ENCODE measurements at regions not wholly inside any gene's neighbourhood (a gene's known extent, or its start where the extent isn't known, plus 50 kb on each side); places are given as distances from the start of the nearest gene placed in this dataset.

- H3K36me3 ChIP-seq (ENCODE audit: control insufficient read depth, insufficient read depth, low read length), result no peaks in the 10 kb centered on the region
- H3K9me3 ChIP-seq (ENCODE audit: control insufficient read depth, low read length), result no peaks in the 10 kb centered on the region
- no peaks in the 10 kb centered on the region for H3K27me3 ChIP-seq (ENCODE audit: control insufficient read depth, insufficient read depth, low read length)
- no peaks in the 10 kb centered on the region for H3K79me2 ChIP-seq
- H3K4me3 ChIP-seq (ENCODE audit: low read depth, low read length), result no peak overlapping the region
- no peaks in the 10 kb centered on the region for H3K4me1 ChIP-seq
- no peak overlapping the region for H3K9ac ChIP-seq
- H3K4me2 ChIP-seq (ENCODE audit: low read length), result no peak overlapping the region
- H2AFZ ChIP-seq, result no peak overlapping the region
- no peak overlapping the region for H3K27ac ChIP-seq
- no peak for TF ChIP-seq CTCF (IDR thresholded peaks at IDR 0.05)
These were observed 708.5 kb upstream of the ID4 start for GRCh38 chr6:19128701-19129100.

DNA sequence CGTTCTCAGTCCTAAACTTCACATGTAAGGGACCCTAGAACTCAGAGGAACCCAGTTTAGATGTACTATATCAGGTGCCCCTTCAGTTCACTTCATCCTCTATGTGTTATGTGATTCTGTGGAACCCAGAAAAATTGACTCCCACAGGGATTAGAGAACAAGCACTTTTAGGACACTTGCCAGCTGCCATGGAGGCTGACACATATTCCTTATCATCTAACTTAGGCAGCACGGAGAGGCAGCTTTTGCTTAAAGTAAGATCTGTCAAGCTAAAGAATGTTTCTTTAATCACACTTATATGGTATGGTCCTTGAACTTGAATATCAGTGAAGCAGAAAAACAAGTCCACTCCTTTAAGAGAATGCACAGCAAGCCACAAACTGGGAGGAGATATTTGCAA lies 701.5 kb upstream of the ID4 start:
- no peaks in the 10 kb centered on the region for H3K36me3 ChIP-seq (ENCODE audit: control insufficient read depth, insufficient read depth, low read length)
- H3K4me1 ChIP-seq, result no peaks in the 10 kb centered on the region
- no peak overlapping the region for H3K4me2 ChIP-seq (ENCODE audit: low read length)
- no peaks in the 10 kb centered on the region for H3K27me3 ChIP-seq (ENCODE audit: control insufficient read depth, insufficient read depth, low read length)
- H3K27ac ChIP-seq, result no peak overlapping the region
- H3K79me2 ChIP-seq, result no peaks in the 10 kb centered on the region
- no peak overlapping the region for H2AFZ ChIP-seq
- TF ChIP-seq CTCF (IDR thresholded peaks at IDR 0.05), result no peak
- H3K9me3 ChIP-seq (ENCODE audit: control insufficient read depth, low read length), result no peaks in the 10 kb centered on the region
- H3K4me3 ChIP-seq (ENCODE audit: low read depth, low read length), result no peak overlapping the region
- no peak overlapping the region for H3K9ac ChIP-seq

- Histone ChIP-seq H2AFZ (no peak overlapping the region), H3K4me1 (no peaks in the 10 kb centered on the region), H3K27ac (no peak overlapping the region), H3K79me2 (no peaks in the 10 kb centered on the region), H3K9ac (no peak overlapping the region), H3K36me3 (ENCODE audit: control insufficient read depth, insufficient read depth, low read length) (no peaks in the 10 kb centered on the region), H3K27me3 (ENCODE audit: control insufficient read depth, insufficient read depth, low read length) (no peaks in the 10 kb centered on the region), H3K9me3 (ENCODE audit: control insufficient read depth, low read length) (no peaks in the 10 kb centered on the region), H3K4me3 (ENCODE audit: low read depth, low read length) (no peak overlapping the region), H3K4me2 (ENCODE audit: low read length) (no peak overlapping the region)
- no peak for TF ChIP-seq CTCF (IDR thresholded peaks at IDR 0.05)
These were observed 699.7 kb upstream of the ID4 start for GRCh38 chr6:19137505-19137904.

- H3K79me2 ChIP-seq, result no peaks in the 10 kb centered on the region
- no peaks in the 10 kb centered on the region for H3K36me3 ChIP-seq (ENCODE audit: control insufficient read depth, insufficient read depth, low read length)
- no peak overlapping the region for H3K9ac ChIP-seq
- no peak overlapping the region for H2AFZ ChIP-seq
- H3K27me3 ChIP-seq (ENCODE audit: control insufficient read depth, insufficient read depth, low read length), result no peaks in the 10 kb centered on the region
- no peak overlapping the region for H3K4me2 ChIP-seq (ENCODE audit: low read length)
- no peak overlapping the region for H3K27ac ChIP-seq
- no peaks in the 10 kb centered on the region for H3K9me3 ChIP-seq (ENCODE audit: control insufficient read depth, low read length)
- no peaks in the 10 kb centered on the region for H3K4me1 ChIP-seq
- H3K4me3 ChIP-seq (ENCODE audit: low read depth, low read length), result no peak overlapping the region
- TF ChIP-seq CTCF (IDR thresholded peaks at IDR 0.05), result no peak
These were observed 694.9 kb upstream of the ID4 start for GRCh38 chr6:19142275-19142674.

DNA sequence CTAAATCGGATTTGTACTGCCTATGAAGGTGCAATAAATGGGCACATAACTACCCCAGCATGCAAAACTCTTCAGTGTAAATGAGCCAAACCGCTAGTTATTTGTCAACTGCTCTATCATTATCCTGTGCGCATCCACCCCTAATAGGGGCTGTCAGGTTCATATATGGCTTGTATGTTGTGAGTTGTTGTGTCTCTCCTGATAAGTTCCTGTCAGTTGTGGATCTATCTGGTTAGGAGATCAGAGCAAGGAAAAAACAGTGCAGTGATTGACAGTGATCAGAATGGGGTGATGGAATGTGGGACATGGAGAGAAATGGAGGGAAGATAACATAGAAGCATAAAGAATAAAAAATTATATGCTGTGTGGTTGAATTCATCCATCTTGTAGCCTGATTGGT lies 686.9 kb upstream of the ID4 start:
- Histone ChIP-seq H3K9ac (no peak overlapping the region), H3K4me3 (ENCODE audit: low read depth, low read length) (no peak overlapping the region), H3K4me2 (ENCODE audit: low read length) (no peak overlapping the region), H3K27ac (no peak overlapping the region), H3K79me2 (no peaks in the 10 kb centered on the region), H3K4me1 (no peaks in the 10 kb centered on the region), H3K9me3 (ENCODE audit: control insufficient read depth, low read length) (no peaks in the 10 kb centered on the region), H2AFZ (no peak overlapping the region), H3K27me3 (ENCODE audit: control insufficient read depth, insufficient read depth, low read length) (no peaks in the 10 kb centered on the region), H3K36me3 (ENCODE audit: control insufficient read depth, insufficient read depth, low read length) (no peaks in the 10 kb centered on the region)
- TF ChIP-seq CTCF (IDR thresholded peaks at IDR 0.05), result no peak

Measured in parathyroid adenoma (tissue), 2 donors.